Skeletal muscle cell (primary cell): ENCODE measurements at regions not wholly inside any gene's neighbourhood (a gene's known extent, or its start where the extent isn't known, plus 50 kb on each side); places are given as distances from the start of the nearest gene placed in this dataset.

Source experiments
- DNase-seq: peaks from one replicate; pipeline ENCODE4 v3.0.0-alpha.2; 2010; ENCODE audit warnings: low read depth
- H3K4me3 ChIP-seq: 2 replicates; pipeline ENCODE4 v1.5.1; 2011; ENCODE audit warnings: low read depth, mild to moderate bottlenecking, control low read depth, low read length, moderate library complexity

- H3K4me3 ChIP-seq: no peak overlapping the region
- no peak for DNase-seq
These were observed 125.0 kb upstream of the FBN2 start for GRCh38 chr5:128662997-128663396.

- H3K4me3 ChIP-seq: no peak overlapping the region
- DNase-seq: no peak
These were observed 127.8 kb upstream of the FBN2 start for GRCh38 chr5:128665747-128666355.

- H3K4me3 ChIP-seq: no peak overlapping the region
- no peak for DNase-seq
These were observed 129.1 kb upstream of the FBN2 start for GRCh38 chr5:128667152-128667551.

GRCh38 chr5:128667751-128668150 is 129.7 kb upstream of the FBN2 start:
- H3K4me3 ChIP-seq: no peak overlapping the region
- no peak for DNase-seq

- no peak overlapping the region for H3K4me3 ChIP-seq
- no peak for DNase-seq
These were observed 130.9 kb upstream of the FBN2 start for GRCh38 chr5:128668921-128669320.

- DNase-seq: no peak
- no peak overlapping the region for H3K4me3 ChIP-seq
These were observed 131.8 kb upstream of the FBN2 start for GRCh38 chr5:128669803-128670202.

GRCh38 chr5:128671943-128672342 is 133.9 kb upstream of the FBN2 start:
- no peak for DNase-seq
- H3K4me3 ChIP-seq: no peak overlapping the region

- H3K4me3 ChIP-seq: no peak overlapping the region
- no peak for DNase-seq
These were observed 135.0 kb upstream of the FBN2 start for GRCh38 chr5:128673000-128673399.

- no peak overlapping the region for H3K4me3 ChIP-seq
- DNase-seq: no peak
These were observed 135.4 kb upstream of the FBN2 start for GRCh38 chr5:128673411-128673957.

- DNase-seq: no peak
- H3K4me3 ChIP-seq: no peak overlapping the region
These were observed 135.9 kb upstream of the FBN2 start for GRCh38 chr5:128673970-128674369.

- no peak for DNase-seq
These were observed 136.9 kb upstream of the FBN2 start for GRCh38 chr5:128674837-128675446.

GRCh38 chr5:128681096-128681495 is 143.1 kb upstream of the FBN2 start:
- no peak for DNase-seq
- H3K4me3 ChIP-seq: no peak overlapping the region

More at GRCh38 chr5:128674837-128675446, 136.9 kb upstream of the FBN2 start:
- no peak overlapping the region for H3K4me3 ChIP-seq

GRCh38 chr5:128681764-128682592 is 143.9 kb upstream of the FBN2 start:
- H3K4me3 ChIP-seq: no peak overlapping the region
- no peak for DNase-seq

- H3K4me3 ChIP-seq: no peak overlapping the region
- DNase-seq: no peak
These were observed 144.6 kb upstream of the FBN2 start for GRCh38 chr5:128682669-128683068.

GRCh38 chr5:128684961-128685360 is 146.9 kb upstream of the FBN2 start:
- H3K4me3 ChIP-seq: no peak overlapping the region
- DNase-seq: peak; percentile 25

GRCh38 chr5:128687930-128688329 is 149.9 kb upstream of the FBN2 start:
- no peak for DNase-seq
- no peak overlapping the region for H3K4me3 ChIP-seq

GRCh38 chr5:128693764-128694163 is 155.7 kb upstream of the FBN2 start:
- peak; percentile 9 for DNase-seq
- H3K4me3 ChIP-seq: no peak overlapping the region

GRCh38 chr5:128695791-128696530 is 157.9 kb upstream of the FBN2 start:
- peak; percentile 17 for DNase-seq
- H3K4me3 ChIP-seq: no peak overlapping the region

GRCh38 chr5:128701301-128701700 is 163.3 kb upstream of the FBN2 start:
- H3K4me3 ChIP-seq: no peak overlapping the region
- DNase-seq: no peak

GRCh38 chr5:128703322-128703721 is 165.3 kb upstream of the FBN2 start:
- no peak overlapping the region for H3K4me3 ChIP-seq
- no peak for DNase-seq
